Skin of body (tissue), 1 donor: ENCODE measurements at regions not wholly inside any gene's neighbourhood (a gene's known extent, or its start where the extent isn't known, plus 50 kb on each side); places are given as distances from the start of the nearest gene placed in this dataset.
A peak's percentile ranks its signal among the peaks of the same experiment; 100 is the strongest.

ENCODE experiments used
- DNase-seq: peaks from one replicate; lab custom pipeline; 2025; lab: John Stamatoyannopoulos, UW

- DNase-seq, result no peak
Observed at GRCh38 chr11:76277298-76278175, 71.2 kb upstream of the WNT11 start.

GRCh38 chr11:76276781-76277155 lies 70.5 kb upstream of the WNT11 start:
- no peak for DNase-seq

GRCh38 chr11:76276046-76276780 lies 69.9 kb upstream of the WNT11 start:
- DNase-seq, result no peak

- no peak for DNase-seq
Observed at GRCh38 chr11:76275446-76275845, 69.1 kb upstream of the WNT11 start.

- no peak for DNase-seq
Observed at GRCh38 chr11:76271068-76271467, 64.8 kb upstream of the WNT11 start.

GRCh38 chr11:76270389-76270788 lies 64.1 kb upstream of the WNT11 start:
- DNase-seq, result peak; percentile 81

- DNase-seq, result peak; percentile 91
Observed at GRCh38 chr11:76269661-76270261, 63.5 kb upstream of the WNT11 start.

- DNase-seq, result no peak
Observed at GRCh38 chr11:76269247-76269646, 62.9 kb upstream of the WNT11 start.

- DNase-seq, result no peak
Observed at GRCh38 chr11:76268498-76268897, 62.2 kb upstream of the WNT11 start.

GRCh38 chr11:76267556-76267955 lies 61.3 kb upstream of the WNT11 start:
- peak; percentile 90 for DNase-seq

- DNase-seq, result no peak
Observed at GRCh38 chr11:76266286-76267100, 60.2 kb upstream of the WNT11 start.

- no peak for DNase-seq
Observed at GRCh38 chr11:76265771-76266241, 59.5 kb upstream of the WNT11 start.

GRCh38 chr11:76263657-76264056 lies 57.4 kb upstream of the WNT11 start:
- no peak for DNase-seq

- DNase-seq, result no peak
Observed at GRCh38 chr11:76263166-76263565, 56.9 kb upstream of the WNT11 start.

- DNase-seq, result no peak
Observed at GRCh38 chr11:76260296-76260925, 54.1 kb upstream of the WNT11 start.

GRCh38 chr11:76259299-76259908 lies 53.1 kb upstream of the WNT11 start:
- no peak for DNase-seq

GRCh38 chr11:76257074-76257719 lies 50.9 kb upstream of the WNT11 start:
- DNase-seq, result no peak

GRCh38 chr11:76256448-76256847 lies 50.1 kb upstream of the WNT11 start:
- no peak for DNase-seq
